Kidney (tissue), 13 donors: ENCODE measurements at regions not wholly inside any gene's neighbourhood (a gene's known extent, or its start where the extent isn't known, plus 50 kb on each side); places are given as distances from the start of the nearest gene placed in this dataset.

Source experiments
- DNase-seq, 5 donors: peaks; one replicate each; pipeline ENCODE4 v3.0.0-alpha.2; 2013 to 2020
- FAIRE-seq: peaks from 2 replicates; lab custom pipeline; 2012; peaks lifted over from hg19 to GRCh38; lab: Jason Lieb, UNC
- H3K27ac ChIP-seq, 2 donors: one replicate each; pipeline ENCODE4 v1.7.0; 2013; ENCODE audit warnings: low read depth in 2 of 2, low read length in 2 of 2, inconsistent platforms in 1 of 2
- H3K27me3 ChIP-seq: one replicate; pipeline ENCODE4 v1.7.1; 2013; ENCODE audit warnings: low read length, inconsistent platforms; ENCODE audit not compliant: control insufficient read depth, insufficient read depth
- H3K36me3 ChIP-seq, 3 donors: one replicate each; pipeline versions ENCODE4 v1.7.0 to v1.7.1; 2013; ENCODE audit warnings: low read length in 3 of 3, control low read depth in 1 of 3, inconsistent platforms in 1 of 3; ENCODE audit not compliant: insufficient read depth in 3 of 3, control insufficient read depth in 2 of 3
- H3K4me1 ChIP-seq, 3 donors: one replicate each; pipeline versions ENCODE4 v1.7.0 to v1.7.1; 2013; ENCODE audit warnings: low read length in 3 of 3, inconsistent platforms in 1 of 3, low read depth in 1 of 3; ENCODE audit not compliant: control insufficient read depth in 2 of 3, insufficient read depth in 2 of 3
- H3K4me3 ChIP-seq, 3 donors: one replicate each; pipeline versions ENCODE4 v1.7.0 to v1.8.1; 2013; ENCODE audit warnings: low read length in 3 of 3, control low read depth in 1 of 3, inconsistent platforms in 1 of 3
- H3K9ac ChIP-seq, 3 donors: one replicate each; pipeline versions ENCODE4 v1.7.0 to v1.7.1; 2013; ENCODE audit warnings: low read length in 3 of 3, control low read depth in 1 of 3, inconsistent platforms in 1 of 3
- H3K9me3 ChIP-seq, 3 donors: one replicate each; pipeline versions ENCODE4 v1.7.0 to v1.7.1; 2013; ENCODE audit warnings: low read length in 3 of 3, control low read depth in 1 of 3, inconsistent platforms in 1 of 3; ENCODE audit not compliant: control insufficient read depth in 2 of 3, insufficient read depth in 1 of 3
- CTCF ChIP-seq: IDR thresholded peaks from 3 replicates; pipeline ENCODE4 v1.5.1; 2012; ENCODE audit warnings: mild to moderate bottlenecking, moderate library complexity, borderline replicate concordance; ENCODE audit not compliant: insufficient read depth; ENCODE audit errors: extremely low read depth
- intact Hi-C: fragments of 100-400 bp; cut with DNase I; formaldehyde crosslinking; loops from one replicate; pipeline ENCODE4 v1.11.1; 2022
- donor health status: control.
- donor health status: control.
- donor health status: control.
- donor health status: control.
- donor health status: control.
- donor health status: DM: yes; HTN: yes; CAD: no.
- donor health status: Normal renal cell carcinoma (clear cell type).

- no peaks in the 10 kb centered on the region for H3K36me3 ChIP-seq
- FAIRE-seq = no peak
These were observed 268.3 kb downstream of the RFC3 start for GRCh38 chr13:34086281-34086680.

GRCh38 chr13:34087791-34088190 lies 269.8 kb downstream of the RFC3 start:
- no peaks in the 10 kb centered on the region for H3K36me3 ChIP-seq
- H3K9me3 ChIP-seq = no peaks in the 10 kb centered on the region
- DNase-seq (no peak), FAIRE-seq (no peak)
- no peaks in the 10 kb centered on the region for H3K27me3 ChIP-seq
- no peak overlapping the region for H3K27ac ChIP-seq
- H3K4me1 ChIP-seq = no peaks in the 10 kb centered on the region
- intact Hi-C loops = no loop called here
- H3K4me3 ChIP-seq = no peak overlapping the region
- no peak for TF ChIP-seq CTCF
- no peak overlapping the region for H3K9ac ChIP-seq

More at GRCh38 chr13:34086281-34086680, 268.3 kb downstream of the RFC3 start:
- no peak overlapping the region for H3K27ac ChIP-seq
- H3K27me3 ChIP-seq = no peaks in the 10 kb centered on the region
- H3K9ac ChIP-seq = no peak overlapping the region
- H3K4me1 ChIP-seq = no peaks in the 10 kb centered on the region
- H3K9me3 ChIP-seq = no peaks in the 10 kb centered on the region
- no peak for DNase-seq
- intact Hi-C loops = no loop called here
- no peak for TF ChIP-seq CTCF
- no peak overlapping the region for H3K4me3 ChIP-seq

- FAIRE-seq (no peak), DNase-seq (no peak)
- no peaks in the 10 kb centered on the region for H3K4me1 ChIP-seq
- TF ChIP-seq CTCF = no peak
- no peak overlapping the region for H3K4me3 ChIP-seq
- H3K27ac ChIP-seq = no peak overlapping the region
- H3K27me3 ChIP-seq = no peaks in the 10 kb centered on the region
- intact Hi-C loops = no loop called here
- H3K36me3 ChIP-seq = no peaks in the 10 kb centered on the region
- no peaks in the 10 kb centered on the region for H3K9me3 ChIP-seq
- H3K9ac ChIP-seq = no peak overlapping the region
These were observed 285.9 kb downstream of the RFC3 start for GRCh38 chr13:34103854-34104253.

GRCh38 chr13:34104853-34105252 lies 286.9 kb downstream of the RFC3 start:
- H3K27ac ChIP-seq = no peak overlapping the region
- no peaks in the 10 kb centered on the region for H3K4me1 ChIP-seq
- DNase-seq (no peak), FAIRE-seq (no peak)
- no peaks in the 10 kb centered on the region for H3K9me3 ChIP-seq
- H3K36me3 ChIP-seq = no peaks in the 10 kb centered on the region
- H3K27me3 ChIP-seq = no peaks in the 10 kb centered on the region
- no peak overlapping the region for H3K9ac ChIP-seq
- no peak overlapping the region for H3K4me3 ChIP-seq
- TF ChIP-seq CTCF = no peak
- intact Hi-C loops = no loop called here
